ENCODE measurements at regions not wholly inside any gene's neighbourhood (a gene's known extent, or its start where the extent isn't known, plus 50 kb on each side); places are given as distances from the start of the nearest gene placed in this dataset.

GRCh38 chr6:91464718-91465117 is 877.8 kb upstream of the MAP3K7 start:
- no peak overlapping the region for H3K27ac Mint-ChIP-seq
- no peak overlapping the region for H3K4me3 Mint-ChIP-seq
- ATAC-seq (no peak), DNase-seq (no peak)
- H3K9me3 Mint-ChIP-seq, result peaks cover 4% of the 10 kb centered on the region
- no peaks in the 10 kb centered on the region for H3K36me3 Mint-ChIP-seq (ENCODE audit: low read depth)
- no peaks in the 10 kb centered on the region for H3K27me3 Mint-ChIP-seq
- no peaks in the 10 kb centered on the region for H3K4me1 Mint-ChIP-seq

DNA sequence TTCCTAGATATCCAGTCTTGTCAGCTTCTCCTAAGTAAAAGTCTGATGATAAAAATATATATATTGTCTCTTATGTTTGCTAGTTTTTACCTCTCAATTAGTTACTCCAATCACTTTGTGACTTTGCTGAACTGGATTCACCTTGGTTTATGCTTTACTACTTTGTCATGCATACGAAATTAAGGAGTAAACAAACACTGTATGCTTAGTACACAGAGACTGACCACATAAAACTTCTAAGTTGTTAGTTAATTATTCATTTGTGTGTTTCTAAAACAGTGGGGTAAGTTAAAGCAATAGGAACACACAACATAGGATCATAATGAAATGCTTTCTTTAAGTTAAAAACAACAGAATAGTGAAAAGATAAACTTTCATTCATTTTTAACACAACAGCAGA is 877.3 kb upstream of the MAP3K7 start:
- Mint-ChIP-seq H3K27ac (no peak overlapping the region), H3K4me3 (no peak overlapping the region), H3K27me3 (no peaks in the 10 kb centered on the region), H3K9me3 (no peaks in the 10 kb centered on the region), H3K36me3 (ENCODE audit: low read depth) (no peaks in the 10 kb centered on the region), H3K4me1 (no peaks in the 10 kb centered on the region)
- DNase-seq, result no peak
- ATAC-seq, result no peak

DNA sequence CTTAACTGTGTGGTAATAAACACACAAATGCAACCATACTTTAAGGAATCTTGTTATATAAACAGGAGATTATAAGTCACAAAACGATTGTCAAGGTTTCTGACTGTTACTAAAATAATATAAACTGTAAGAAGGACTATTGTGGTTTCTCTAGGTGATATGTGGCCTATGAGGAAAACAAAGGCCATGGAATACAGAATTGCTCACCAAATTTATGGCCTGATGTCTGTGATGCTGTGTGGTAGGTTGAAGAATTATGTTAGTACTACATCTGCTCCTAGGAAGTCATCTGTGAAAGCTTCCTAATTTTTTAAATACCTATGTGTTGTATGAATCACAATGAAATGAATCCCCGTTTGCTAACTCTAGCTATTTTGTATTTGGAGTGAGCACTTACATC is 875.4 kb upstream of the MAP3K7 start:
- Mint-ChIP-seq H3K9me3 (peaks cover 3% of the 10 kb centered on the region), H3K27ac (no peak overlapping the region), H3K4me3 (no peak overlapping the region), H3K36me3 (ENCODE audit: low read depth) (no peaks in the 10 kb centered on the region), H3K4me1 (no peaks in the 10 kb centered on the region), H3K27me3 (no peaks in the 10 kb centered on the region)
- no peak for ATAC-seq
- no peak for DNase-seq

- DNase-seq (no peak), ATAC-seq (no peak)
- Mint-ChIP-seq H3K4me3 (no peak overlapping the region), H3K27me3 (no peaks in the 10 kb centered on the region), H3K27ac (no peak overlapping the region), H3K36me3 (ENCODE audit: low read depth) (no peaks in the 10 kb centered on the region), H3K9me3 (peaks cover 3% of the 10 kb centered on the region), H3K4me1 (no peaks in the 10 kb centered on the region)
These were observed 866.5 kb upstream of the MAP3K7 start for GRCh38 chr6:91453224-91453878.

DNA sequence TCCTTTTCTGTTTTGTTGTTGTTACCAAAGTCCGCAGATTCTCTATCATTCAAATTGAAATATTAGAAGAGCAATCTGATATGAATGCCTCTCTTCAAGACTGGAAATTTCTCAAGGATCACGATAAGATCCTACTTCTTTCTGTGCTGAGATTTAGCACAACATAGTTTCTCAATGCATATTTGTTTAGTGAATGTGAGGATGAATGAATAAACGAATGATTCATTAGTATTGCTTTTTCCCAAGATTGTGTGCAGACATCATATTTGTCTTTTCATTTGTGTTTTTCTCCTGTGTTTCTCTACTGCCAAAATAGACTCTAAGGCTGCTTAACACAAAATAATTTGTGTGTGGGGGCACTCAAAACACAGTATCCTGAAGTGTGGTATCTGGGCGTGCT is 862.7 kb upstream of the MAP3K7 start:
- DNase-seq (no peak), ATAC-seq (no peak)
- H3K9me3 Mint-ChIP-seq, result no peaks in the 10 kb centered on the region
- no peak overlapping the region for H3K27ac Mint-ChIP-seq
- no peaks in the 10 kb centered on the region for H3K27me3 Mint-ChIP-seq
- no peaks in the 10 kb centered on the region for H3K4me1 Mint-ChIP-seq
- H3K36me3 Mint-ChIP-seq (ENCODE audit: low read depth), result no peaks in the 10 kb centered on the region
- H3K4me3 Mint-ChIP-seq, result no peak overlapping the region

- Mint-ChIP-seq H3K4me3 (no peak overlapping the region), H3K36me3 (ENCODE audit: low read depth) (no peaks in the 10 kb centered on the region), H3K27ac (no peak overlapping the region), H3K4me1 (no peaks in the 10 kb centered on the region), H3K27me3 (no peaks in the 10 kb centered on the region), H3K9me3 (peaks cover 6% of the 10 kb centered on the region)
- ATAC-seq (no peak), DNase-seq (no peak)
These were observed 860.8 kb upstream of the MAP3K7 start for GRCh38 chr6:91447530-91448254.

- Mint-ChIP-seq H3K4me1 (no peaks in the 10 kb centered on the region), H3K27me3 (no peaks in the 10 kb centered on the region), H3K9me3 (peaks cover 6% of the 10 kb centered on the region), H3K4me3 (no peak overlapping the region), H3K27ac (no peak overlapping the region), H3K36me3 (ENCODE audit: low read depth) (no peaks in the 10 kb centered on the region)
- DNase-seq (no peak), ATAC-seq (no peak)
These were observed 860.2 kb upstream of the MAP3K7 start for GRCh38 chr6:91447081-91447480.

- H3K27me3 Mint-ChIP-seq, result no peaks in the 10 kb centered on the region
- peaks cover 6% of the 10 kb centered on the region for H3K9me3 Mint-ChIP-seq
- DNase-seq (no peak), ATAC-seq (no peak)
- no peaks in the 10 kb centered on the region for H3K36me3 Mint-ChIP-seq (ENCODE audit: low read depth)
- H3K4me1 Mint-ChIP-seq, result no peaks in the 10 kb centered on the region
- H3K4me3 Mint-ChIP-seq, result no peak overlapping the region
- no peak overlapping the region for H3K27ac Mint-ChIP-seq
These were observed 856.5 kb upstream of the MAP3K7 start for GRCh38 chr6:91443405-91443804.

DNA sequence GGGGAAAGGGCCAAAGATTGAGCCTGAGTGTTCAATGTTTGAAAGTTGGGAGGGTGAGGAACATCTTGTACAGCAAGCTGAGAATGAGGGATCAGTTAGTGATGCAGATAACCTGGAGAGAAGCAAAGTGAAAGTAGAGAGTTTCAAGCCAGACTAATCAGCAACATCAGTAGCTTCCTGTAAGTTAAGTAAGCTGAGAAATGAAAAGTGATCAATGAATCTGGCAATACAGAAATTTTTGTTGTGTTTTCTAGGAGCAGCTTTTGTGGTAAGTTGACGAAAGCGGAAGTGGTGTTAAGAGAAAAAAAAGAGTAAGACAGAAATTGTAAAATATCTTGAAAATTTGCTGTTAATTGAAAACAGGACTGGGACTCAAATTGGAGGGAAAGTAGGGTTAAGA is 855.5 kb upstream of the MAP3K7 start:
- ATAC-seq (no peak), DNase-seq (no peak)
- Mint-ChIP-seq H3K4me3 (no peak overlapping the region), H3K36me3 (ENCODE audit: low read depth) (no peaks in the 10 kb centered on the region), H3K27me3 (no peaks in the 10 kb centered on the region), H3K4me1 (no peaks in the 10 kb centered on the region), H3K9me3 (peaks cover 6% of the 10 kb centered on the region), H3K27ac (no peak overlapping the region)

- Mint-ChIP-seq H3K4me3 (no peak overlapping the region), H3K27me3 (no peaks in the 10 kb centered on the region), H3K36me3 (ENCODE audit: low read depth) (no peaks in the 10 kb centered on the region), H3K9me3 (peaks cover 6% of the 10 kb centered on the region), H3K4me1 (no peaks in the 10 kb centered on the region), H3K27ac (no peak overlapping the region)
- ATAC-seq (no peak), DNase-seq (no peak)
These were observed 851.7 kb upstream of the MAP3K7 start for GRCh38 chr6:91438570-91438969.

DNA sequence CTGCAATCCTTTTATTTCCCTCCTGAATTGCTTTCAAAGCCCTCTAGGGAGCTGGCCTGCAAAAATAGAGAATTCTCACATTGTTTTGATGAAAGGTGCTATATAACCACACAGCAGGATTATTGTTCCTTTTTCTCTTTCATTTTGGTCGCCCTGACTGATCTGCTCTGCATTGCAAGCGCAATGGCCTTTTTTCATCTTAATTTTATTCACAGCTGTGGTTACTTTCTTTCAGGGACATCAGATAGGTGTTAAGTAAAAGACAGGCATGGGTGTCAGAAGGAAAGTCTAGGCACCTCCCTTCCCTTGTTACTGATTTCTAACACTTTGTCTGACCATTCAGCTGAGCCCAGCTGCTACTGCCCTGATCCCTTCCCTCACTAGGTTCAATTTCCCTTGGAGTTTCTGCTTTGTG is 850.5 kb upstream of the MAP3K7 start:
- no peak overlapping the region for H3K27ac Mint-ChIP-seq
- H3K27me3 Mint-ChIP-seq, result no peaks in the 10 kb centered on the region
- DNase-seq (no peak), ATAC-seq (no peak)
- no peaks in the 10 kb centered on the region for H3K4me1 Mint-ChIP-seq
- H3K9me3 Mint-ChIP-seq, result no peaks in the 10 kb centered on the region
- no peaks in the 10 kb centered on the region for H3K36me3 Mint-ChIP-seq (ENCODE audit: low read depth)
- no peak overlapping the region for H3K4me3 Mint-ChIP-seq

DNA sequence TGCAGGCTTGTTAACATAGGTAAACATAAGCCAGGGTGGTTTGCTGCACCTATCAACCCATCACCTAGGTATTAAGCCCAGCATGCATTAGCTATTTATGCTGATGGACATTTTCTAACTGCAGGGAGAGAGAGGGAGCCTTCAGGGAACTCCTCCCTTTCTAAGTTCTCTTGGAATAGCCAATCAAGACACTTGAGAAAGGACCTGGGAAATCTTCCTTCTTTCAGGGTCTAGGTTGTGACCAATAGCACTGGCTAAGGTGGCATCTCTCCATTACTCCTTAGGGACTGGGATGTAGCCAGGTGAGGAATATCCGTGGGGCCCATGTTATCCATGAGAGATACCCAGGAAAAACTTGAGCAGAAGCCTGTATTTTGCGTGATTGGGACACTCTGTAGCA is 849.6 kb upstream of the MAP3K7 start:
- no peak overlapping the region for H3K27ac Mint-ChIP-seq
- H3K4me3 Mint-ChIP-seq, result no peak overlapping the region
- no peaks in the 10 kb centered on the region for H3K4me1 Mint-ChIP-seq
- ATAC-seq (no peak), DNase-seq (no peak)
- no peaks in the 10 kb centered on the region for H3K27me3 Mint-ChIP-seq
- no peaks in the 10 kb centered on the region for H3K36me3 Mint-ChIP-seq (ENCODE audit: low read depth)
- no peaks in the 10 kb centered on the region for H3K9me3 Mint-ChIP-seq

- Mint-ChIP-seq H3K4me1 (no peaks in the 10 kb centered on the region), H3K4me3 (no peak overlapping the region), H3K36me3 (ENCODE audit: low read depth) (no peaks in the 10 kb centered on the region), H3K27me3 (no peaks in the 10 kb centered on the region), H3K9me3 (no peaks in the 10 kb centered on the region), H3K27ac (no peak overlapping the region)
- DNase-seq, result no peak
- ATAC-seq, result no peak
These were observed 848.8 kb upstream of the MAP3K7 start for GRCh38 chr6:91435630-91436029.

DNA sequence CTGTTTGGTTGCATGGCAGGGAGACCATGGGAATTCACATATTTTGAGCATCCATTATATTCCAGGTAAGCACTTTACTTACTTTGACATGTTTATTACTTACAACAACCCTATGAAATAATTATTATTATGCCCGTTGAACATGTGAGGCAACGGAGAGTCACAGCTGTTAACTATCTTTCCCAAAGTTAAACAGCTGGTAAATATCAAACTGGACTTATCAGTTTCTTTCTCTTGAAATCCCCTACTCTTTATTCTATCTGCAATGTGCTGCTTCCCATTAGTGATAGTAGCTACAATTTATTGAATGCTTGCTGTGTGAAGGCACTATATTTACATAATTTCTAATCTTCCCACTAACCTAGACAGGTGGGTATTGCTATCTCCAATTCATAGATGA is 847.7 kb upstream of the MAP3K7 start:
- DNase-seq (no peak), ATAC-seq (no peak)
- no peak overlapping the region for H3K27ac Mint-ChIP-seq
- no peaks in the 10 kb centered on the region for H3K9me3 Mint-ChIP-seq
- no peaks in the 10 kb centered on the region for H3K36me3 Mint-ChIP-seq (ENCODE audit: low read depth)
- H3K27me3 Mint-ChIP-seq, result no peaks in the 10 kb centered on the region
- no peaks in the 10 kb centered on the region for H3K4me1 Mint-ChIP-seq
- H3K4me3 Mint-ChIP-seq, result no peak overlapping the region

DNA sequence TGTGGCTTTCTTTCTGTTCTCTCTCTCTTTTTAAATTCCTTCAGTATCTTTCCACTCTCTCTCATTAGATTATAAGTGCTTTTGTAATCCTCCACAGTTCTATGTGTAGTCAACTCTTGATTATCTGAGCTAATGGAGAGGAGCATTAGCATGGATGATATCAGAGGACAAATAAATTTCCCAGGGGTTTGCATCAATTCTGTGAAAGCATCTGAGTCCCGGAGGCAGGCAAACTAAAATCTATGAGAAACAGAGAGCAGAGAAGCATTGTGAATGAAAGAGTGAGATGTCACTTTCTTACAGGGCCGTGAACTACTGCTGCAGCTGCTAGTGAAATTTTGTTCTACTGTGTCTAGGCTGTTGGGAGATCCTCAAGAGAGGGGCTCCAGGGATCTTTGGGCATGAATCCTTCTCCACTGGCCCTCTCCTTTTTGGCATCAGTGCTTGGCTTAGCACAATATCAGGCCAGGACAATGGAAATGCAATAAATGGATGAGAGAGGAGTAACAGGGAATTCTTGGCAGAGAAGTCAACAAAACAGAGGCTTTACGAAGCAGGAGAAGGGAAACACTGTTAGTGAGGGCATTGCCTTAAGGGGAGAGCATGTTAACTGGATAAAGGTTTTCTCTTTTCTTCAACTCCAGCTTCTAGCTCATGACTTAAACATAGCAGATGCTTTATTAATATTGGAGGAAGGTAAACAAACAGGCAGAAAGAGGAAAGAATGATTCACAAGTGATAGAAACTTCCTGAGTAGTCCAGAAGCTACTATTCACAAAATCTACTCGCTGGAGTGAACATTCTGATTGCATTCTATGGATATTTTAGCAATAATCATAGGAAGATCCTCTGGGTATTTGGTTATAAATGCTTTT is 847.0 kb upstream of the MAP3K7 start:
- DNase-seq (no peak), ATAC-seq (no peak)
- H3K9me3 Mint-ChIP-seq, result no peaks in the 10 kb centered on the region
- no peak overlapping the region for H3K27ac Mint-ChIP-seq
- no peaks in the 10 kb centered on the region for H3K36me3 Mint-ChIP-seq (ENCODE audit: low read depth)
- H3K4me3 Mint-ChIP-seq, result no peak overlapping the region
- no peaks in the 10 kb centered on the region for H3K4me1 Mint-ChIP-seq
- no peaks in the 10 kb centered on the region for H3K27me3 Mint-ChIP-seq
